ENCODE measurements at regions not wholly inside any gene's neighbourhood (a gene's known extent, or its start where the extent isn't known, plus 50 kb on each side); places are given as distances from the start of the nearest gene placed in this dataset.

- TF ChIP-seq CTCF (IDR thresholded peaks at IDR 0.05) (no peak), POLR2A (IDR thresholded peaks at IDR 0.05) (no peak)
Observed at GRCh38 chr14:85221832-85222231, 308.1 kb upstream of the FLRT2 start.
